ENCODE measurements at regions not wholly inside any gene's neighbourhood (a gene's known extent, or its start where the extent isn't known, plus 50 kb on each side); places are given as distances from the start of the nearest gene placed in this dataset.

- CTCF ChIA-PET, result no interaction called here
- Histone ChIP-seq H3K27me3 (ENCODE audit: insufficient read depth, low read length) (no peaks in the 10 kb centered on the region), H3K36me3 (ENCODE audit: control insufficient read depth in 1 of 2, insufficient read depth in 2 of 2, low read length in 2 of 2) (no peaks in the 10 kb centered on the region), H3K9me3 (ENCODE audit: control insufficient read depth in 1 of 2, insufficient read depth in 1 of 2, low read depth in 1 of 2, low read length in 2 of 2) (no peaks in the 10 kb centered on the region), H3K27ac (ENCODE audit: low read depth, low read length) (no peak overlapping the region), H3K79me2 (ENCODE audit: insufficient read depth, low read length) (no peaks in the 10 kb centered on the region), H3K9ac (ENCODE audit: low read length) (no peak overlapping the region), H4K20me1 (ENCODE audit: insufficient read depth) (no peaks in the 10 kb centered on the region), H3K9me2 (ENCODE audit: insufficient read depth) (no peaks in the 10 kb centered on the region), H3K4me3 (replicated peaks in 1 of 2; ENCODE audit: low read depth in 1 of 2, low read length in 2 of 2) (no peak overlapping the region), H3K4me2 (ENCODE audit: low read length) (no peak overlapping the region), H3K4me1 (ENCODE audit: control insufficient read depth in 1 of 2, insufficient read depth in 2 of 2, low read length in 2 of 2) (no peaks in the 10 kb centered on the region), H2AFZ (ENCODE audit: low read depth, low read length, poor library complexity, severe bottlenecking) (no peak overlapping the region)
- RAD21 ChIA-PET (ENCODE audit: low non-redundant PET in 1 of 2, low total read pairs in 2 of 2, uncharacterized antibody in 2 of 2, unreplicated experiment in 2 of 2), result no interaction called here
- POLR2A ChIA-PET, result no interaction called here
- ATAC-seq (no peak), DNase-seq (ENCODE audit: low read depth, low spot score) (no peak)
- no TSS peak for BruUV-seq (replicated peaks)
- TF ChIP-seq EZH2 (IDR thresholded peaks at IDR 0.05) (no peak), POLR2AphosphoS5 (IDR thresholded peaks at IDR 0.05; ENCODE audit: low read depth, low read length) (no peak), ELF1 (IDR thresholded peaks at IDR 0.05; ENCODE audit: borderline replicate concordance, low read depth) (no peak)
- intact Hi-C loops (cut with micrococcal nuclease), result no loop called here
These were observed 770.0 kb upstream of the ZEB2 start for GRCh38 chr2:145289946-145290345.

GRCh38 chr2:145288650-145289496, 769.0 kb upstream of the ZEB2 start:
- Histone ChIP-seq H3K9me3 (ENCODE audit: control insufficient read depth in 1 of 2, insufficient read depth in 1 of 2, low read depth in 1 of 2, low read length in 2 of 2) (no peaks in the 10 kb centered on the region), H4K20me1 (ENCODE audit: insufficient read depth) (no peaks in the 10 kb centered on the region), H3K36me3 (ENCODE audit: control insufficient read depth in 1 of 2, insufficient read depth in 2 of 2, low read length in 2 of 2) (no peaks in the 10 kb centered on the region), H3K9me2 (ENCODE audit: insufficient read depth) (no peaks in the 10 kb centered on the region), H3K27ac (ENCODE audit: low read depth, low read length) (no peak overlapping the region), H3K9ac (ENCODE audit: low read length) (no peak overlapping the region), H3K27me3 (ENCODE audit: insufficient read depth, low read length) (no peaks in the 10 kb centered on the region), H2AFZ (ENCODE audit: low read depth, low read length, poor library complexity, severe bottlenecking) (no peak overlapping the region), H3K4me1 (ENCODE audit: control insufficient read depth in 1 of 2, insufficient read depth in 2 of 2, low read length in 2 of 2) (no peaks in the 10 kb centered on the region), H3K4me2 (ENCODE audit: low read length) (no peak overlapping the region), H3K4me3 (replicated peaks in 1 of 2; ENCODE audit: low read depth in 1 of 2, low read length in 2 of 2) (no peak overlapping the region), H3K79me2 (ENCODE audit: insufficient read depth, low read length) (no peaks in the 10 kb centered on the region)
- ChIA-PET RAD21 (ENCODE audit: low non-redundant PET in 1 of 2, low total read pairs in 2 of 2, uncharacterized antibody in 2 of 2, unreplicated experiment in 2 of 2) (no interaction called here), CTCF (no interaction called here), POLR2A (no interaction called here)
- BruUV-seq (replicated peaks), result no TSS peak
- intact Hi-C loops (cut with micrococcal nuclease), result no loop called here
- no peak for ATAC-seq
- DNase-seq (ENCODE audit: low read depth, low spot score), result no peak
- no peak for TF ChIP-seq EGR1 (IDR thresholded peaks at IDR 0.05; ENCODE audit: low read depth)
- TF ChIP-seq ZNF274 (IDR thresholded peaks at IDR 0.05; ENCODE audit: low read depth, low read length), result no peak
- no peak for TF ChIP-seq JUND (IDR thresholded peaks at IDR 0.05)
- TF ChIP-seq EZH2 (IDR thresholded peaks at IDR 0.05), result no peak
- TF ChIP-seq RAD21 (IDR thresholded peaks at IDR 0.05; ENCODE audit: low read depth), result no peak
- no peak for TF ChIP-seq ELF1 (IDR thresholded peaks at IDR 0.05; ENCODE audit: borderline replicate concordance, low read depth)
- TF ChIP-seq EZH2phosphoT487 (IDR thresholded peaks at IDR 0.05; ENCODE audit: borderline replicate concordance), result no peak
- TF ChIP-seq YY1 (IDR thresholded peaks at IDR 0.05; ENCODE audit: extremely low read depth, insufficient replicate concordance, low read depth, low read length), result no peak
- TF ChIP-seq FOSL1 (IDR thresholded peaks at IDR 0.05; ENCODE audit: low read depth), result no peak
- no peak for TF ChIP-seq SP1 (IDR thresholded peaks at IDR 0.05; ENCODE audit: low read depth)
- no peak for TF ChIP-seq ZFX (IDR thresholded peaks at IDR 0.05)
- no peak for TF ChIP-seq SIN3A (IDR thresholded peaks at IDR 0.05; ENCODE audit: low read depth)
- TF ChIP-seq ATF3 (IDR thresholded peaks at IDR 0.05), result no peak
- TF ChIP-seq TCF7L2 (IDR thresholded peaks at IDR 0.05; ENCODE audit: borderline replicate concordance, extremely low read depth, insufficient read depth, insufficient read length), result no peak
- TF ChIP-seq CEBPB (IDR thresholded peaks at IDR 0.05; ENCODE audit: low read depth), result no peak
- no peak for TF ChIP-seq POLR2A (IDR thresholded peaks at IDR 0.05; ENCODE audit: borderline replicate concordance, extremely low read depth, insufficient read depth, insufficient read length)
- TF ChIP-seq MAX (IDR thresholded peaks at IDR 0.05), result no peak
